Activated CD4-positive, alpha-beta T cell treated with anti-CD3 and anti-CD28 coated beads for 36 hours (primary cell): ENCODE measurements at regions not wholly inside any gene's neighbourhood (a gene's known extent, or its start where the extent isn't known, plus 50 kb on each side); places are given as distances from the start of the nearest gene placed in this dataset.

ENCODE experiments used
- ATAC-seq: fragments of 200-7000 bp; cut with Tn5 transposase; one replicate; pipeline ENCODE4 v1.10.0; 2021; ENCODE audit warnings: mild to moderate bottlenecking, moderate library complexity
- CTCF ChIA-PET: fragments of 350-600 bp; sonication (Branson Sonifier 250); formaldehyde crosslinking; loops from one replicate; lab custom pipeline; 2021; ENCODE audit warnings: antibody characterized with exemption; lab: Charles Lee
- POLR2A ChIA-PET: fragments of 350-600 bp; sonication (Branson Sonifier 250); formaldehyde crosslinking; loops from one replicate; lab custom pipeline; 2021; ENCODE audit warnings: antibody characterized with exemption, inconsistent platforms; lab: Charles Lee
- DNase-seq: peaks from one replicate; pipeline ENCODE4 v3.0.0-alpha.2; 2020
- H3K27ac Mint-ChIP-seq: one replicate; pipeline ENCODE4 v1.8.0; 2021; ENCODE audit warnings: mixed read lengths
- H3K27me3 Mint-ChIP-seq: one replicate; pipeline ENCODE4 v1.8.0; 2021; ENCODE audit warnings: mixed read lengths
- H3K36me3 Mint-ChIP-seq: one replicate; pipeline ENCODE4 v1.8.0; 2021; ENCODE audit warnings: low read depth, mixed read lengths
- H3K4me1 Mint-ChIP-seq: one replicate; pipeline ENCODE4 v1.8.0; 2021; ENCODE audit warnings: mixed read lengths
- H3K4me3 Mint-ChIP-seq: one replicate; pipeline ENCODE4 v1.8.0; 2021; ENCODE audit warnings: mild to moderate bottlenecking, moderate library complexity, mixed read lengths
- H3K9me3 Mint-ChIP-seq: one replicate; pipeline ENCODE4 v1.8.0; 2021; ENCODE audit warnings: low read depth, mixed read lengths
- intact Hi-C, 2 experiments: fragments of 100-400 bp; cut with DNase I in 1 of 2; cut with micrococcal nuclease in 1 of 2; formaldehyde crosslinking; loops; one replicate each; pipeline versions ENCODE4 v1.14.2 to v1.15.1; 2022 to 2024; cut with DNase I, micrococcal nuclease

DNA sequence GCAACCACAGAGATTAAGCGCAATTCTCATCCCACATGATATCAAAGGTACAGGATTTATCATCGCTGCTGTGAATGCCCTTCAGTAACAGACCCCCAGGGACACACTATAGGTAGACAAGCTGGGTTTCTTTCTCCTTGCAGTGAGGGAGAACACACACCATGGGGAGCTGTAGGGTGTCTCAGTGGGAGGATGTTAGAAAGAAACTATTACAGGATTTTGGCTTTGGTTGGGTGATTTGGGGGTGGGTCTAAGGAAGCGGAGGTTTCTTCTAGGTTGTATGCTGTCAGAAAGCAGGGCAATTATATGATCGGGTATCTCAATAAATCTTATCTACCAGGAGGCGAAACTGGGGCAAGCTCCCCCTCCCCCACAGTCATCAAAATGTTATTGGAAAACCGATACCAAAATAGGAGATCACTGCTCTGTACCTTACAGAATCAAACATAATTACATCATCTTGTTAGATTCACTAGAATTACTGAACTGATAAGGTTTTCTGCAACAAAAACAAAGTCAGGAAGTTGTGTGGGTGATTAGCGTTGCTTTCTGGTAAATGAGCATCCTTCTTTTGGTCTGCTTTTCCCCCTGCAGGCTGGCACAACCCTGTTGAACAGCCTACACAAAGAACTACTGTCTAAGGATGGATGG lies 209.7 kb downstream of the TEX36 start:
- Mint-ChIP-seq H3K36me3 (no peaks in the 10 kb centered on the region), H3K27me3 (no peaks in the 10 kb centered on the region), H3K27ac (no peak overlapping the region), H3K4me1 (peaks cover 2% of the 10 kb centered on the region), H3K9me3 (no peaks in the 10 kb centered on the region), H3K4me3 (no peak overlapping the region)
- ChIA-PET CTCF (no interaction called here), POLR2A (no interaction called here)
- DNase-seq (no peak), ATAC-seq (peak; percentile 42)
- intact Hi-C loops: no loop called here

DNA sequence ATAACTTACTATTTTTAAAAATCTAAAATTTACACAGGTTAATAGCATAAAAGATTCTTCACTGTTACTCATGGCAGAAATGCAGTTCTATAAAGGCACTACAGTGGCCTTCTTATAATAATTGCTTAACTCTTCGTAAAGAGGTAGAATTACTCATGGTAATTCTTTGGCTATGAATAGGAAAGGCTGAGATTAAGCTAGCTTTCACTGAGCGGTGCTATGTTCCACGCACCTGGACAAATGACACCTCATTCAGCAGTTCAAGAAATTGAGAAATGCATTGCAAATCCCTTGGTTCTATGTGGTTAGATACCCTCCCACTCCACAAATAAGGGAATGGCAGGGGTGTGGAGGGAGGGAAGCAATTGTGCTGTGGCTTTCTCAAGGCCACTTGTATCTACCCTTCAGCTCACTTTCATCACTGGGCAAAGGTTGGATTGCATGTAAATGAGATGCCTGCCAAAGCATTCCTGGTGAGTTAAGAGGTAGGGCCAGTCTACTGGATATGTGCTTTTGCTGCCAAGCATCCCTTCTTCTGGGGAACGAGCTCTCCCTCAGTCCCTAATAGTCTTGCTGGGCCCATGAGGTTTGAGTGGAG lies 210.9 kb downstream of the TEX36 start:
- no peak overlapping the region for H3K27ac Mint-ChIP-seq
- no peak overlapping the region for H3K4me3 Mint-ChIP-seq
- intact Hi-C loops: no loop called here
- H3K36me3 Mint-ChIP-seq: no peaks in the 10 kb centered on the region
- ChIA-PET POLR2A (no interaction called here), CTCF (no interaction called here)
- ATAC-seq: no peak
- no peak for DNase-seq
- H3K9me3 Mint-ChIP-seq: no peaks in the 10 kb centered on the region
- no peaks in the 10 kb centered on the region for H3K27me3 Mint-ChIP-seq
- peaks cover 2% of the 10 kb centered on the region for H3K4me1 Mint-ChIP-seq

- H3K4me3 Mint-ChIP-seq: no peak overlapping the region
- DNase-seq: no peak
- H3K27me3 Mint-ChIP-seq: no peaks in the 10 kb centered on the region
- H3K9me3 Mint-ChIP-seq: no peaks in the 10 kb centered on the region
- ATAC-seq: no peak
- CTCF ChIA-PET: no interaction called here
- no peak overlapping the region for H3K27ac Mint-ChIP-seq
- intact Hi-C loops: no loop called here
- H3K4me1 Mint-ChIP-seq: peaks cover 2% of the 10 kb centered on the region
- POLR2A ChIA-PET: no interaction called here
- no peaks in the 10 kb centered on the region for H3K36me3 Mint-ChIP-seq
These were observed 214.7 kb downstream of the TEX36 start for GRCh38 chr10:125468278-125468677.

DNA sequence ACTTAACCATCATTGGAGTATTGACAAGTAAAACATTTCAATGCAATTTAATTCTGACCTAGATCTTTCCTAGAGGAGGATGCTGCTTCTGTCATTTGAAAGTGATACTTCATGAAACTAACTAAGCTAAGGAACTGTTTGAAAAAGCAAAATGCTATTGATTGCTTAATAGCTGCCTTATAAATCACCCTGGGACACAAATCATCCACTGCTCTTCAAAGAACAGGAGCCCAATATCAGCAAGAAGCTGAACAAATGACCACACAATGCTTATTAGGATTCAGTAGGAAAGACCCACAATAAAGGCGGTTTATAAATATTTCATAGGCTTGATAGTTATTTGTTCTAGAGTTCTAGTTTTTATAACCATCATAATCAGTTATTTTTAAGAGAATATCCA lies 216.3 kb downstream of the TEX36 start:
- ATAC-seq: no peak
- no peak for DNase-seq
- intact Hi-C loops: no loop called here
- ChIA-PET POLR2A (no interaction called here), CTCF (no interaction called here)
- Mint-ChIP-seq H3K4me3 (no peak overlapping the region), H3K36me3 (no peaks in the 10 kb centered on the region), H3K4me1 (no peaks in the 10 kb centered on the region), H3K27ac (no peak overlapping the region), H3K9me3 (no peaks in the 10 kb centered on the region), H3K27me3 (no peaks in the 10 kb centered on the region)

DNA sequence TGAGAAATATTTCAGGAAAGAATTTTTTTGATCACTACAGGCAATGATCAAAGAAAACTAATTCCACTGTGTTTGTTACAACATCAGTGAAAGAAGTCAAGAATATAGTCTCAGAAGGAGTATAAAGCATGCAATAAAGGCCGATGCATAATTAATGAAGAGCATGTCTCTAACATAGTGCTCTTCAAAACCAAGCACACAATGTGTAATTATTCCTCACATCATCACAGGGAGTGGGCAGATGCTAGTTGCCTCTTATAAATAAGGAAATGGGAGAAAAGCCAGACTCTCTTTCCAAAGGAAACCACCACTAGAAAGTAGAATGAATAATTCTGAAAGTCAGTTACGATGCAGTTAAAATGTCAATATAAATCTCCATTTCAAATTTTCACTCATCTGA lies 220.1 kb downstream of the TEX36 start:
- no peak for ATAC-seq
- H3K4me1 Mint-ChIP-seq: no peaks in the 10 kb centered on the region
- H3K27ac Mint-ChIP-seq: no peak overlapping the region
- H3K4me3 Mint-ChIP-seq: no peak overlapping the region
- DNase-seq: no peak
- H3K36me3 Mint-ChIP-seq: no peaks in the 10 kb centered on the region
- CTCF ChIA-PET: no interaction called here
- no peaks in the 10 kb centered on the region for H3K27me3 Mint-ChIP-seq
- H3K9me3 Mint-ChIP-seq: no peaks in the 10 kb centered on the region
- POLR2A ChIA-PET: no interaction called here
- intact Hi-C loops: no loop called here

DNA sequence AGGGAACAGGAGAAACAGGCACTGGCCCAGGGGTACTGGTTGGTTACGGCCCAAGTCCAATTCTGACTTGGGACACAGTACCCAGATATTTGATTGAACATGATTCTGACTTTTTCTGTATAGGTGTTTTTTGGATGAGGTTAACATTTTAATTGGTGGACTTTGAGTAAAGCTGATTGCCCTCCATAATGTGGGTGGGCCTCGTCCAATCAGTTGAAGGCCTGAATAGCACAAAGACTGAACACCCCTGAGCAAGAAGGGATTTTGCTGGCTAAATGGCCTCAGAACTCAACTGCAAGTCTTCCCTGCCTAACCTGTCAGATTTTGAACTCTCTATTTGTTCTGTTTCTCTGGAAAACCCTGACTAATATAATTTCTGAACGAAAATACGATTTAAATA lies 222.6 kb downstream of the TEX36 start:
- H3K9me3 Mint-ChIP-seq: no peaks in the 10 kb centered on the region
- H3K36me3 Mint-ChIP-seq: no peaks in the 10 kb centered on the region
- H3K4me1 Mint-ChIP-seq: no peaks in the 10 kb centered on the region
- DNase-seq (no peak), ATAC-seq (no peak)
- intact Hi-C loops: no loop called here
- ChIA-PET POLR2A (interaction anchor here (0.6 kb wide), 1 partner anchor 604 kb away, joined by 4 read pairs; no protein-coding TSS in a partner anchor), CTCF (interaction anchor here (0.9 kb wide), 1 partner anchor 140 kb away, joined by 4 read pairs; no protein-coding TSS in a partner anchor)
- H3K27me3 Mint-ChIP-seq: peaks cover under 1% of the 10 kb centered on the region
- H3K27ac Mint-ChIP-seq: no peak overlapping the region
- H3K4me3 Mint-ChIP-seq: no peak overlapping the region

GRCh38 chr10:125457406-125457805 lies 225.6 kb downstream of the TEX36 start:
- POLR2A ChIA-PET: no interaction called here
- Mint-ChIP-seq H3K27ac (no peak overlapping the region), H3K36me3 (no peaks in the 10 kb centered on the region), H3K27me3 (peaks cover 10% of the 10 kb centered on the region), H3K4me3 (no peak overlapping the region), H3K4me1 (no peaks in the 10 kb centered on the region), H3K9me3 (no peaks in the 10 kb centered on the region)
- intact Hi-C loops: no loop called here
- CTCF ChIA-PET: no interaction called here
- ATAC-seq (no peak), DNase-seq (no peak)

DNA sequence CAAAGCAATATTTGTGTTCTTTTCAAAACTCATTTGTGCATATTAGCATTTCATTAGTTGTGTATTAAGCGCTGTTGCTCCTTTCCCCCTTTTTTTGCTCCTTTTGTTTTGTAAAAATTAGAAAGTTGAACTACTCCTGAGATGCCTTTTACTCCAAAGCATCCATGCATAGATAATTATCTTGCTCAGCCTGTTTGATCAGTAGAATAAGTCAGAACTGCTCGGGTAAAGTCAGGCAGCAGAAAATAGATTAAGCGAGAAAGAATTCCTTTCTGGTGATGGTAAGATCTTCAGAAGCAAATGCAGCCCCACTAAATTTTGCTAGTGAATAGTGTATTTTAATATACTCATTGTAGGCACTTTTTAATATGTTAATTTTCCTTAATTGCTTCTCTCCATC lies 227.1 kb downstream of the TEX36 start:
- ChIA-PET POLR2A (no interaction called here), CTCF (no interaction called here)
- peaks cover 10% of the 10 kb centered on the region for H3K27me3 Mint-ChIP-seq
- H3K4me3 Mint-ChIP-seq: no peak overlapping the region
- H3K4me1 Mint-ChIP-seq: no peaks in the 10 kb centered on the region
- intact Hi-C loops: no loop called here
- no peaks in the 10 kb centered on the region for H3K9me3 Mint-ChIP-seq
- H3K27ac Mint-ChIP-seq: no peak overlapping the region
- no peaks in the 10 kb centered on the region for H3K36me3 Mint-ChIP-seq
- ATAC-seq (no peak), DNase-seq (no peak)

DNA sequence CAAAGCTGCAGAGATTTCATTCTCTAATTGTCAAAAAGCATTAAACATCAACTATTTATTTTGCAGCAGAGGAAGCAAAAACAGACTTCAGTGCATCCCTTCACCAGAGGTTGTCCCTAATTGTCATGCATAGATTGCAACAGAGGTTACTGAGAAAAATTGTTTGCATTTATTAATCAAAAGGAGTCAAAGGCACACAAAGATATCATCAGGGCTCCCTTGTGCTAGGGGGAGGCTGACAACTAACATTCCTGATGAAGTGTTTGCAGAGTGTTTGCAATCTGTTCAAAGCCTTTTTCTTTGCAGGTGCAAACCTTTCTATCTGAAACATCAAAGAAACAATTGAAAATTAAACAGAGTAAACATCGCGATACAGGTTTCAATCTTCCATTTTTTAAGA lies 227.5 kb downstream of the TEX36 start:
- H3K4me1 Mint-ChIP-seq: no peaks in the 10 kb centered on the region
- H3K9me3 Mint-ChIP-seq: no peaks in the 10 kb centered on the region
- intact Hi-C loops: no loop called here
- ATAC-seq: no peak
- no peak for DNase-seq
- CTCF ChIA-PET: no interaction called here
- POLR2A ChIA-PET: no interaction called here
- peaks cover 10% of the 10 kb centered on the region for H3K27me3 Mint-ChIP-seq
- no peak overlapping the region for H3K4me3 Mint-ChIP-seq
- H3K36me3 Mint-ChIP-seq: no peaks in the 10 kb centered on the region
- no peak overlapping the region for H3K27ac Mint-ChIP-seq

GRCh38 chr10:125451319-125451718 lies 231.6 kb downstream of the TEX36 start:
- intact Hi-C loops: no loop called here
- no peak for ATAC-seq
- ChIA-PET POLR2A (no interaction called here), CTCF (no interaction called here)
- Mint-ChIP-seq H3K27me3 (peaks cover 10% of the 10 kb centered on the region), H3K4me1 (no peaks in the 10 kb centered on the region), H3K4me3 (no peak overlapping the region), H3K9me3 (no peaks in the 10 kb centered on the region), H3K27ac (no peak overlapping the region), H3K36me3 (no peaks in the 10 kb centered on the region)
- DNase-seq: no peak

DNA sequence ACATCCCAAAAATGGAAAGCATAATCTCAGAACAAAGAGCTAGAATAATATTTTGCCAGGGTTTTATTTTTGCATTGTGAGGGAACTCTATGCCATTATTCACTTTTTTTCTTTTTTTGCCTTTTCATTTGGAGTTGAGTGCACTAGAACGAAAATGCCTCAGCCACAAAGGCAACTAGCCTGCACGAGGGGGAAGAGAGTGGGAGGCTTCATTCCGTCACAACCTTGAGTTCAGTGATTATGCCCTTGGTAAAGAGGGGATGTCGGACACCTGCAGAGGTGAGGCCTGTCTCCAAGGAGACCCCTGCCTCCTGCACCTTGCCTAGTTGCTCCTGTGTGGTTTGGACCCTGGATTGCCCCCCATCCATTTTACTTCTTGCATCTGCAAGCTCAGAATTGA lies 232.7 kb downstream of the TEX36 start:
- Mint-ChIP-seq H3K36me3 (no peaks in the 10 kb centered on the region), H3K9me3 (no peaks in the 10 kb centered on the region), H3K27me3 (peaks cover 9% of the 10 kb centered on the region), H3K27ac (no peak overlapping the region), H3K4me1 (no peaks in the 10 kb centered on the region), H3K4me3 (no peak overlapping the region)
- intact Hi-C loops: no loop called here
- ChIA-PET CTCF (no interaction called here), POLR2A (no interaction called here)
- ATAC-seq (no peak), DNase-seq (no peak)

DNA sequence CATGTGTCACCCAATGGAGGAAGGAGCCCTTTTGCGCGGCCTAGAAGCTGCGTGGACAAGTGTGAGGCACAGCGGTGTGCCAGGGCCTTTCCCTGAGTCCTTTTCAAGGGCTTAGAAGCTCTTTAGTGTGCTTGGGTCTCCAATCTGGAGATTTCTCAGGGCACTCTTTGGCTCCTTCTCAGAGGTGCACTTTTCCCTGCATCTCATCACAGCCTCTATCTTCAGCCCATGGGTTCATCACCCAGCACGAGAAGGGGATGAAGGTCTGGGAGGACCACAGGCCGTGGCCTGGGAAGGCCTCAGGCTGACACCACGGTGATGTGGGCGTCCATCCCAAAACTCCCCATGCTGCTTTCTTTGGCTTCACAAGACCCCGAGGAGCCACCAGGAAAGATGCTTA lies 233.4 kb downstream of the TEX36 start:
- no peak for ATAC-seq
- no peaks in the 10 kb centered on the region for H3K36me3 Mint-ChIP-seq
- POLR2A ChIA-PET: no interaction called here
- H3K4me1 Mint-ChIP-seq: no peaks in the 10 kb centered on the region
- peaks cover 4% of the 10 kb centered on the region for H3K27me3 Mint-ChIP-seq
- intact Hi-C loops: no loop called here
- no peaks in the 10 kb centered on the region for H3K9me3 Mint-ChIP-seq
- CTCF ChIA-PET: no interaction called here
- no peak overlapping the region for H3K4me3 Mint-ChIP-seq
- no peak for DNase-seq
- H3K27ac Mint-ChIP-seq: no peak overlapping the region
